SH-SY5Y (cell line): ENCODE measurements at regions not wholly inside any gene's neighbourhood (a gene's known extent, or its start where the extent isn't known, plus 50 kb on each side); places are given as distances from the start of the nearest gene placed in this dataset.

Source experiments
- GATA2 ChIP-seq: IDR thresholded peaks from 2 replicates; pipeline ENCODE4 v1.6.1; 2011; ENCODE audit warnings: mild to moderate bottlenecking, low read depth, low read length
- GATA3 ChIP-seq: IDR thresholded peaks from 2 replicates; pipeline ENCODE4 v1.6.1; 2011; ENCODE audit warnings: low read depth, mild to moderate bottlenecking, low read length, moderate library complexity

GRCh38 chr3:127479449-127479848 lies 111.1 kb downstream of the TPRA1 start:
- TF ChIP-seq GATA3 (no peak), GATA2 (no peak)
